ENCODE measurements at regions not wholly inside any gene's neighbourhood (a gene's known extent, or its start where the extent isn't known, plus 50 kb on each side); places are given as distances from the start of the nearest gene placed in this dataset.

GRCh38 chr3:137202941-137203340, 245.2 kb downstream of the IL20RB start:
- DNase-seq (ENCODE audit: low read depth in 2 of 2) = no peak

GRCh38 chr3:137204409-137204808, 246.6 kb downstream of the IL20RB start:
- no peak for DNase-seq (ENCODE audit: low read depth in 2 of 2)

GRCh38 chr3:137205394-137206045, 247.7 kb downstream of the IL20RB start:
- DNase-seq (ENCODE audit: low read depth in 2 of 2) = no peak

GRCh38 chr3:137207616-137208015, 249.8 kb downstream of the IL20RB start:
- no peak for DNase-seq (ENCODE audit: low read depth in 2 of 2)

- no peak for DNase-seq (ENCODE audit: low read depth in 2 of 2)
Measured at GRCh38 chr3:137217733-137218132, 259.9 kb downstream of the IL20RB start.

GRCh38 chr3:137219801-137220445, 262.1 kb downstream of the IL20RB start:
- no peak for DNase-seq (ENCODE audit: low read depth in 2 of 2)

GRCh38 chr3:137222736-137223225, 265.0 kb downstream of the IL20RB start:
- DNase-seq (ENCODE audit: low read depth in 2 of 2) = no peak

- no peak for DNase-seq (ENCODE audit: low read depth in 2 of 2)
Measured at GRCh38 chr3:137224464-137224863, 266.7 kb downstream of the IL20RB start.

- no peak for DNase-seq (ENCODE audit: low read depth in 2 of 2)
Measured at GRCh38 chr3:137242836-137243400, 285.1 kb downstream of the IL20RB start.

GRCh38 chr3:137246491-137246890, 288.7 kb downstream of the IL20RB start:
- DNase-seq (ENCODE audit: low read depth in 2 of 2) = no peak

GRCh38 chr3:137249311-137249940, 291.6 kb downstream of the IL20RB start:
- no peak for DNase-seq (ENCODE audit: low read depth in 2 of 2)

- DNase-seq (ENCODE audit: low read depth in 2 of 2) = no peak
Measured at GRCh38 chr3:137259089-137259488, 301.3 kb downstream of the IL20RB start.

- DNase-seq (ENCODE audit: low read depth in 2 of 2) = no peak
Measured at GRCh38 chr3:137259701-137260100, 301.9 kb downstream of the IL20RB start.

GRCh38 chr3:137264071-137264820, 306.5 kb downstream of the IL20RB start:
- DNase-seq (ENCODE audit: low read depth in 2 of 2) = no peak

GRCh38 chr3:137264843-137265330, 307.1 kb downstream of the IL20RB start:
- no peak for DNase-seq (ENCODE audit: low read depth in 2 of 2)

- DNase-seq (ENCODE audit: low read depth in 2 of 2) = no peak
Measured at GRCh38 chr3:137282871-137283270, 325.1 kb downstream of the IL20RB start.

GRCh38 chr3:137285924-137286323, 328.1 kb downstream of the IL20RB start:
- DNase-seq (ENCODE audit: low read depth in 2 of 2) = no peak

- no peak for DNase-seq (ENCODE audit: low read depth in 2 of 2)
Measured at GRCh38 chr3:137293086-137293485, 335.3 kb downstream of the IL20RB start.

- no peak for DNase-seq (ENCODE audit: low read depth in 2 of 2)
Measured at GRCh38 chr3:137294139-137294538, 336.4 kb downstream of the IL20RB start.

- DNase-seq (ENCODE audit: low read depth in 2 of 2) = no peak
Measured at GRCh38 chr3:137294839-137295238, 337.1 kb downstream of the IL20RB start.

GRCh38 chr3:137295336-137295735, 337.6 kb downstream of the IL20RB start:
- DNase-seq (ENCODE audit: low read depth in 2 of 2) = no peak

- DNase-seq (ENCODE audit: low read depth in 2 of 2) = no peak
Measured at GRCh38 chr3:137296116-137296515, 338.3 kb downstream of the IL20RB start.

Measured in fibroblast of skin of left quadriceps (primary cell).